Calu3 (cell line): ENCODE measurements at regions not wholly inside any gene's neighbourhood (a gene's known extent, or its start where the extent isn't known, plus 50 kb on each side); places are given as distances from the start of the nearest gene placed in this dataset.
A peak's percentile ranks its signal among the peaks of the same experiment; 100 is the strongest.

Experiments used
- BruUV-seq: library from RNA; stranded (reverse); fragments of 400-500 nt; replicated peaks from 2 replicates; lab custom pipeline; 2021; lab: Mats Ljungman, UMichigan
- CTCF ChIA-PET: fragments of 300-600 bp; sonication (Branson Sonifier 250); formaldehyde crosslinking; loops from one replicate; lab custom pipeline; 2022; ENCODE audit warnings: antibody characterized with exemption; lab: Charles Lee
- DNase-seq: peaks from one replicate; pipeline ENCODE4 v3.0.0; 2022
- H3K27ac Mint-ChIP-seq: one replicate; pipeline ENCODE4 v1.8.0; 2022; ENCODE audit warnings: mixed read lengths; ENCODE audit not compliant: unreplicated experiment
- H3K27me3 Mint-ChIP-seq: one replicate; pipeline ENCODE4 v1.8.0; 2022; ENCODE audit warnings: mixed read lengths; ENCODE audit not compliant: unreplicated experiment
- H3K36me3 Mint-ChIP-seq: one replicate; pipeline ENCODE4 v1.8.0; 2022; ENCODE audit warnings: mild to moderate bottlenecking, moderate library complexity, mixed read lengths; ENCODE audit not compliant: insufficient read depth, unreplicated experiment
- H3K4me1 Mint-ChIP-seq: one replicate; pipeline ENCODE4 v1.8.0; 2022; ENCODE audit warnings: mild to moderate bottlenecking, low read depth, mixed read lengths; ENCODE audit not compliant: unreplicated experiment
- H3K4me3 Mint-ChIP-seq: one replicate; pipeline ENCODE4 v1.8.0; 2022; ENCODE audit warnings: mild to moderate bottlenecking, low read depth, moderate library complexity, mixed read lengths; ENCODE audit not compliant: unreplicated experiment
- H3K9me3 Mint-ChIP-seq: one replicate; pipeline ENCODE4 v1.8.0; 2022; ENCODE audit warnings: low read depth, mixed read lengths; ENCODE audit not compliant: unreplicated experiment
- intact Hi-C: fragments of 100-400 bp; cut with micrococcal nuclease; formaldehyde crosslinking; loops from one replicate; pipeline ENCODE4 v1.10.0; 2022; ENCODE audit not compliant: unreplicated experiment
- TF ChIP-seq, protein P1 (sequence below): fragments of 200-600 bp; IDR thresholded peaks from one replicate; pipeline ENCODE4 v1.8.0; 2022; ENCODE audit warnings: antibody characterized with exemption; ENCODE audit not compliant: unreplicated experiment

DNA sequence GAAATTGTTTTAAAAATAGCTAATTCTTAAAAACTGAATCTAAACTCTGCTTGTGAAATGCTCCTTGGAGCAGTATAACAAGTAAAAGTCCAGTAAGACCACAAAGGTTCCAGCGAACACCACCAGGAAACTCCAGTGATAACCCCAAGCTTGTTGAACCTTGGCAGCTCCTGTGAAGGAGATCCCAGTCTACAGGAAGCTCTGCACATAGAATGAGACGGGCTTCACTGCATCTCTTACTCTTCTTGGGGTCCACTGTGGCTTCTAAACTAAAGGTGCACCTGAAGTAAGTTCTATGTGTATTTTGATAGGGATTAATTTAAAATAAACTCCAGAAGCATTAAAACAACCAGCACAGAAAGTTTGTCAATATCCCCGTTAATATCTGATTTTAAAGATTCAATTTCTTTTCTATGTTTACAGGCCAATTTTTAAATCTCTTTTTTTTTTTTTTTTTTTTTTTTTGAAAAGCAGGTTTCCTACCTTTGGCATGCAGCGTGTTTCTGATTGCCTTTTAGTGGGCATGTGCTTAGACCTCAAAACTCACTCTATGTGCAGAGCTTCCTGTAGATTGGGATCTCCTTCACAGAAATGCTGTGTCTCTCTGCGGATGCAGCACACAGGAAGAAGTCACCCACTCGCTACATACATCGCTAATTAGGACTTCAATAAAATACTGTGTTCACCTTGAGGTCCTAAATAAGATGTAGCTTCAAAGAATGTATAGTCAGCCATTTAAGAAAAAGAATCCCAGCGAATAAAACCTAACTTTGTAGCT, 508.5 kb downstream of the KLF12 start:
- H3K9me3 Mint-ChIP-seq: no peaks in the 10 kb centered on the region
- no peaks in the 10 kb centered on the region for H3K4me1 Mint-ChIP-seq
- no peak for DNase-seq
- CTCF ChIA-PET: no interaction called here
- BruUV-seq: no TSS peak
- H3K4me3 Mint-ChIP-seq: no peak overlapping the region
- no peaks in the 10 kb centered on the region for H3K27me3 Mint-ChIP-seq
- H3K27ac Mint-ChIP-seq: no peak overlapping the region
- no peaks in the 10 kb centered on the region for H3K36me3 Mint-ChIP-seq
- intact Hi-C loops: no loop called here
- TF ChIP-seq, protein P1, sequence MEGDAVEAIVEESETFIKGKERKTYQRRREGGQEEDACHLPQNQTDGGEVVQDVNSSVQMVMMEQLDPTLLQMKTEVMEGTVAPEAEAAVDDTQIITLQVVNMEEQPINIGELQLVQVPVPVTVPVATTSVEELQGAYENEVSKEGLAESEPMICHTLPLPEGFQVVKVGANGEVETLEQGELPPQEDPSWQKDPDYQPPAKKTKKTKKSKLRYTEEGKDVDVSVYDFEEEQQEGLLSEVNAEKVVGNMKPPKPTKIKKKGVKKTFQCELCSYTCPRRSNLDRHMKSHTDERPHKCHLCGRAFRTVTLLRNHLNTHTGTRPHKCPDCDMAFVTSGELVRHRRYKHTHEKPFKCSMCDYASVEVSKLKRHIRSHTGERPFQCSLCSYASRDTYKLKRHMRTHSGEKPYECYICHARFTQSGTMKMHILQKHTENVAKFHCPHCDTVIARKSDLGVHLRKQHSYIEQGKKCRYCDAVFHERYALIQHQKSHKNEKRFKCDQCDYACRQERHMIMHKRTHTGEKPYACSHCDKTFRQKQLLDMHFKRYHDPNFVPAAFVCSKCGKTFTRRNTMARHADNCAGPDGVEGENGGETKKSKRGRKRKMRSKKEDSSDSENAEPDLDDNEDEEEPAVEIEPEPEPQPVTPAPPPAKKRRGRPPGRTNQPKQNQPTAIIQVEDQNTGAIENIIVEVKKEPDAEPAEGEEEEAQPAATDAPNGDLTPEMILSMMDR: no peak

DNA sequence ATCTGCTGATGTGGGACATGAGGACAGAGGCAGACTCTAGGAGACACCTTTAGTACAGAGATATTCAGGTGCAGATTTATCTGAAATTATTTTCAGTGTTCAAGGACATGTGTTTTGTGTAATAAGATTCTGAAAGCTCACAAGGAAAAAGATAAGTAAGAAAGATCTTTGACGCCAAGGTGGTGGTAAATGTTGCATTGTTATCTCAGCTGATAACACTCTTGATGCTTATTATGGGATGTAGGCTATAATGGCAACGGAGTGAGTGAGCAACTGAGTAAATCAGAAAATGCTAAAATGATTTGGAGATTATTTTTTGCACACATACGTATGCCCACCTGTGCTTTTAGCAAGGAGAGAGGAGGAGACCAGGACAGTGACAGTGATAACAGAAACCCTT, 510.9 kb downstream of the KLF12 start:
- no peak for DNase-seq
- H3K9me3 Mint-ChIP-seq: no peaks in the 10 kb centered on the region
- no peak overlapping the region for H3K27ac Mint-ChIP-seq
- TF ChIP-seq, protein P1: no peak
- no peaks in the 10 kb centered on the region for H3K4me1 Mint-ChIP-seq
- CTCF ChIA-PET: no interaction called here
- intact Hi-C loops: no loop called here
- H3K36me3 Mint-ChIP-seq: no peaks in the 10 kb centered on the region
- no peak overlapping the region for H3K4me3 Mint-ChIP-seq
- H3K27me3 Mint-ChIP-seq: no peaks in the 10 kb centered on the region
- BruUV-seq: no TSS peak

DNA sequence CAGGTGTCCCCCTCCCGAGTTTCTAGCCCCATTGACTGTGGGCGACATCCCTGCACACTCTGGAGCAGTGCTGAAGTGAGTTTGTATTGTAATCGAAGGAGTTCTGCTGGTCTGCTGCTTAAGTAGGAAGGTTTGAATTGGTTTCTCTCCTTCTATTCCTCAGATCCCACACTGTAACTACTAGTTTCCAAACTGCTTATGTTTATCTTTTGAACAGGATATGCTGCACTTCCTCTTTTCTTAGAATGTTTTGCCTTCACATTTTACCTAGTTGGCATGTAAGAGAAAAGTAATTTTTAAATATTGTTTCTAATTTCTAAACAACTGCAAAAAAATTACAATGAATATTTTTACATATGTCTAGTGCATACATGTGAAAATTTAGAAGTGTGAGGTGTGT, 511.8 kb downstream of the KLF12 start:
- TF ChIP-seq, protein P1: no peak
- peaks cover 4% of the 10 kb centered on the region for H3K4me1 Mint-ChIP-seq
- DNase-seq: no peak
- BruUV-seq: no TSS peak
- H3K27me3 Mint-ChIP-seq: no peaks in the 10 kb centered on the region
- no peak overlapping the region for H3K27ac Mint-ChIP-seq
- intact Hi-C loops: no loop called here
- CTCF ChIA-PET: no interaction called here
- H3K36me3 Mint-ChIP-seq: no peaks in the 10 kb centered on the region
- H3K4me3 Mint-ChIP-seq: no peak overlapping the region
- no peaks in the 10 kb centered on the region for H3K9me3 Mint-ChIP-seq

DNA sequence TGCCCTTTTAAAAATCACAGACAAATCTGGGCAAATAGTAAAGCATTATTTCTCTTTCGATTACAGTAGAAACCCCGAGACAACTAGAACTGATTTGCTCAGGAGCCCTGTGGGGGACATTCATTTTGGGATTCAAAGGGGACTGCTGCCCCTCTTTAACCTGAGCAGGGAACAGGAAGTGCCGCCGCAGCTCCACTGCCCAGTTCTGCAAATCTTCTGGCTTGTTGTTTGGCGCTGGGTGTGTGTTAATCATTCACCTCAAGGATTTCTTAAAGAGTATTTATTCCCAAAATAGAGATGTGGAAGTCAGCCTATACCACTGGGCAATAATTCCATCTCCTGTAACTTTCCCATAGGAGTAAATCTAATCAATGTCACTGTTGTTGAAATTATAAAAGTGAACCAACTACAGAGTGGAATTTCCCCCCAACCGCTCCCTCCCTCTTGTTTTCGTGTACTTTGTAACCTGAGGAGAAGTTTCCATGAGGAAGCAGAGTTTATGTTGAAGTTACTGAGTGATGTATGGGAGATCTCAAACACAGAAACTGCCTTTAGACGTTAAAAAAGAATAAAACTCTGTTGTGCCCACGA, 515.8 kb downstream of the KLF12 start:
- peak overlapping the region; percentile 21 for H3K4me3 Mint-ChIP-seq
- CTCF ChIA-PET: no interaction called here
- H3K36me3 Mint-ChIP-seq: no peaks in the 10 kb centered on the region
- peaks cover 9% of the 10 kb centered on the region for H3K4me1 Mint-ChIP-seq
- no TSS peak for BruUV-seq
- TF ChIP-seq, protein P1: no peak
- DNase-seq: peak; percentile 29
- intact Hi-C loops: no loop called here
- H3K27me3 Mint-ChIP-seq: no peaks in the 10 kb centered on the region
- peak overlapping the region; percentile 84 for H3K27ac Mint-ChIP-seq
- H3K9me3 Mint-ChIP-seq: no peaks in the 10 kb centered on the region
